ENCODE measurements at regions not wholly inside any gene's neighbourhood (a gene's known extent, or its start where the extent isn't known, plus 50 kb on each side); places are given as distances from the start of the nearest gene placed in this dataset.

- H3K4me3 ChIP-seq (ENCODE audit: low read length): no peak overlapping the region
- H3K4me2 ChIP-seq (ENCODE audit: low read length): no peak overlapping the region
- DNase-seq: no peak
- H3K79me2 ChIP-seq (ENCODE audit: control insufficient read depth, insufficient read depth, low read length): no peaks in the 10 kb centered on the region
- H4K8ac ChIP-seq (ENCODE audit: low read depth, low read length): no peak overlapping the region
- no peaks in the 10 kb centered on the region for H3K4me1 ChIP-seq (ENCODE audit: control insufficient read depth, low read depth, low read length)
- H2BK15ac ChIP-seq (replicated peaks; ENCODE audit: low read depth): no peak overlapping the region
- whole genome bisulfite sequencing (ENCODE audit: extremely low coverage, insufficient coverage, low lambda C conversion rate): no CpG with 5 or more reads among the region's 4 CpGs
- H3K79me1 ChIP-seq (ENCODE audit: low read length): no peaks in the 10 kb centered on the region
- H3K9ac ChIP-seq (ENCODE audit: low read length): no peak overlapping the region
- no peak overlapping the region for H3K56ac ChIP-seq (ENCODE audit: low read length)
- H3K18ac ChIP-seq (ENCODE audit: low read length): no peak overlapping the region
- no peak overlapping the region for H2BK120ac ChIP-seq (ENCODE audit: low read depth, low read length)
- H3K23ac ChIP-seq (ENCODE audit: low read length): no peak overlapping the region
- no peak overlapping the region for H3K27ac ChIP-seq (ENCODE audit: low read depth, low read length)
- H3K4ac ChIP-seq (ENCODE audit: low read depth, low read length): no peak overlapping the region
- no peaks in the 10 kb centered on the region for H3K36me3 ChIP-seq (ENCODE audit: control insufficient read depth, insufficient read depth, low read length)
- no peak overlapping the region for H4K5ac ChIP-seq (ENCODE audit: low read length)
- H3K27me3 ChIP-seq (ENCODE audit: insufficient read depth, low read length, poor library complexity): no peaks in the 10 kb centered on the region
- H2BK5ac ChIP-seq (ENCODE audit: low read length): no peak overlapping the region
- H2AK5ac ChIP-seq (ENCODE audit: low read length): no peak overlapping the region
Measured at GRCh38 chrX:7385131-7385530, 237.2 kb upstream of the PUDP start.

- Histone ChIP-seq H3K23ac (ENCODE audit: low read length) (no peak overlapping the region), H3K36me3 (ENCODE audit: control insufficient read depth, insufficient read depth, low read length) (no peaks in the 10 kb centered on the region), H3K4me1 (ENCODE audit: control insufficient read depth, low read depth, low read length) (no peaks in the 10 kb centered on the region), H4K8ac (ENCODE audit: low read depth, low read length) (no peak overlapping the region), H2BK120ac (ENCODE audit: low read depth, low read length) (no peak overlapping the region), H3K18ac (ENCODE audit: low read length) (no peak overlapping the region), H3K4me2 (ENCODE audit: low read length) (no peak overlapping the region), H3K9ac (ENCODE audit: low read length) (no peak overlapping the region), H3K27ac (ENCODE audit: low read depth, low read length) (no peak overlapping the region), H2AK5ac (ENCODE audit: low read length) (no peak overlapping the region), H4K5ac (ENCODE audit: low read length) (no peak overlapping the region), H2BK5ac (ENCODE audit: low read length) (no peak overlapping the region), H3K79me2 (ENCODE audit: control insufficient read depth, insufficient read depth, low read length) (no peaks in the 10 kb centered on the region), H2BK15ac (replicated peaks; ENCODE audit: low read depth) (no peak overlapping the region), H3K4ac (ENCODE audit: low read depth, low read length) (no peak overlapping the region), H3K27me3 (ENCODE audit: insufficient read depth, low read length, poor library complexity) (no peaks in the 10 kb centered on the region), H3K56ac (ENCODE audit: low read length) (no peak overlapping the region), H3K4me3 (ENCODE audit: low read length) (no peak overlapping the region), H3K79me1 (ENCODE audit: low read length) (no peaks in the 10 kb centered on the region)
- no CpG with 5 or more reads among the region's 3 CpGs for whole genome bisulfite sequencing (ENCODE audit: extremely low coverage, insufficient coverage, low lambda C conversion rate)
- peak; percentile 23 for DNase-seq
Measured at GRCh38 chrX:7378406-7378805, 230.5 kb upstream of the PUDP start.

- no peak overlapping the region for H2BK5ac ChIP-seq (ENCODE audit: low read length)
- H3K79me1 ChIP-seq (ENCODE audit: low read length): no peaks in the 10 kb centered on the region
- no peaks in the 10 kb centered on the region for H3K27me3 ChIP-seq (ENCODE audit: insufficient read depth, low read length, poor library complexity)
- H3K23ac ChIP-seq (ENCODE audit: low read length): no peak overlapping the region
- H4K8ac ChIP-seq (ENCODE audit: low read depth, low read length): no peak overlapping the region
- no peaks in the 10 kb centered on the region for H3K4me1 ChIP-seq (ENCODE audit: control insufficient read depth, low read depth, low read length)
- no peak overlapping the region for H2BK15ac ChIP-seq (replicated peaks; ENCODE audit: low read depth)
- no peak overlapping the region for H2AK5ac ChIP-seq (ENCODE audit: low read length)
- no peak overlapping the region for H3K4me2 ChIP-seq (ENCODE audit: low read length)
- WGBS (ENCODE audit: extremely low coverage, insufficient coverage, low lambda C conversion rate): no CpG with 5 or more reads among the region's 7 CpGs
- no peak overlapping the region for H3K4me3 ChIP-seq (ENCODE audit: low read length)
- H3K79me2 ChIP-seq (ENCODE audit: control insufficient read depth, insufficient read depth, low read length): no peaks in the 10 kb centered on the region
- no peak overlapping the region for H3K9ac ChIP-seq (ENCODE audit: low read length)
- H3K18ac ChIP-seq (ENCODE audit: low read length): no peak overlapping the region
- no peak overlapping the region for H2BK120ac ChIP-seq (ENCODE audit: low read depth, low read length)
- no peaks in the 10 kb centered on the region for H3K36me3 ChIP-seq (ENCODE audit: control insufficient read depth, insufficient read depth, low read length)
- no peak overlapping the region for H3K27ac ChIP-seq (ENCODE audit: low read depth, low read length)
- no peak for DNase-seq
- no peak overlapping the region for H4K5ac ChIP-seq (ENCODE audit: low read length)
- no peak overlapping the region for H3K4ac ChIP-seq (ENCODE audit: low read depth, low read length)
- H3K56ac ChIP-seq (ENCODE audit: low read length): no peak overlapping the region
Measured at GRCh38 chrX:7372825-7373525, 225.0 kb upstream of the PUDP start.

DNA sequence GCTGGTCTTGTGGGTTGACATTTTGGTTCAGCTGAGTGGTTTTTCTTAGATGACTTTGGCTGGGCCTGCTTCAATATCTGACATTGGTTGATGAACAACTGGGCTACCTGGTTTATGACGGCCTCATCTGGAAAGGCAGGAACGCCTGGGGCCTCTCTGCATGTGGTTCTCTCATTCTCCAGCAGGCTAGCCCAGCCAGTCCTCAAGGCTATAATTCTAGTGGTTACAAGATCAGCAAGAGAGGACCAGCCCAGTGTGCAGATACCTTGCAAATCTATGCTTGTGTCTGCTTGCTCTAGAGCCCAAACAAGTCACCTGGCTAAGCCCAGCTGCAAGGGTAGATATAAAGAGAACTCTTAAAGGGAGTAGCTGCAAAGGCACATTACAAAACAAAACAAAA is 214.2 kb upstream of the PUDP start:
- no peak overlapping the region for H3K27ac ChIP-seq (ENCODE audit: low read depth, low read length)
- no peak overlapping the region for H2BK120ac ChIP-seq (ENCODE audit: low read depth, low read length)
- DNase-seq: no peak
- no peak overlapping the region for H3K9ac ChIP-seq (ENCODE audit: low read length)
- no peak overlapping the region for H3K4me3 ChIP-seq (ENCODE audit: low read length)
- H3K4ac ChIP-seq (ENCODE audit: low read depth, low read length): no peak overlapping the region
- H3K79me1 ChIP-seq (ENCODE audit: low read length): no peaks in the 10 kb centered on the region
- no peak overlapping the region for H4K8ac ChIP-seq (ENCODE audit: low read depth, low read length)
- no peak overlapping the region for H3K18ac ChIP-seq (ENCODE audit: low read length)
- H4K5ac ChIP-seq (ENCODE audit: low read length): no peak overlapping the region
- H2BK5ac ChIP-seq (ENCODE audit: low read length): no peak overlapping the region
- H3K4me1 ChIP-seq (ENCODE audit: control insufficient read depth, low read depth, low read length): no peaks in the 10 kb centered on the region
- H3K23ac ChIP-seq (ENCODE audit: low read length): no peak overlapping the region
- no peak overlapping the region for H3K4me2 ChIP-seq (ENCODE audit: low read length)
- H2AK5ac ChIP-seq (ENCODE audit: low read length): no peak overlapping the region
- H2BK15ac ChIP-seq (replicated peaks; ENCODE audit: low read depth): no peak overlapping the region
- no peaks in the 10 kb centered on the region for H3K79me2 ChIP-seq (ENCODE audit: control insufficient read depth, insufficient read depth, low read length)
- no peak overlapping the region for H3K56ac ChIP-seq (ENCODE audit: low read length)
- no peaks in the 10 kb centered on the region for H3K36me3 ChIP-seq (ENCODE audit: control insufficient read depth, insufficient read depth, low read length)
- no peaks in the 10 kb centered on the region for H3K27me3 ChIP-seq (ENCODE audit: insufficient read depth, low read length, poor library complexity)
- no CpG with 5 or more reads among the region's 2 CpGs for WGBS (ENCODE audit: extremely low coverage, insufficient coverage, low lambda C conversion rate)

DNA sequence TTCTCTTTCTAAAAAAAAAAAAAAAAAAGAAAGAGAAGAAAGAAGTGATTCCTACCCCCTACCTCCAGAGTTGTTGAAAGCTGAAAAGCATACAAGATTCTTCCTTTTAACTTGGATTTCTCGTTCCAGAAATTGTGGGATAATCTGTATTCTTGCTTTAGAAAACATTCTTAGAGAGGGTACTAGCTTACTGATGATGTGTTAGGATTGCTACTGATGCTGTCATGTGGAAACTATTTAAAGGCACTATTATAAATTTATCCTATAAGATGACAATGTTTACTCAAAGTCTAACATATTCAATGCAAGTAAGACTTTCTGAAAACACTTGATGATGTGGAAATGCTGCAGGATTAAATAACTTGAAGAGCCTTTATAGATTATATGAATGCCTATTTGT is 204.0 kb upstream of the PUDP start:
- Histone ChIP-seq H3K4me1 (ENCODE audit: control insufficient read depth, low read depth, low read length) (no peaks in the 10 kb centered on the region), H3K18ac (ENCODE audit: low read length) (no peak overlapping the region), H2AK5ac (ENCODE audit: low read length) (no peak overlapping the region), H4K8ac (ENCODE audit: low read depth, low read length) (no peak overlapping the region), H3K79me1 (ENCODE audit: low read length) (no peaks in the 10 kb centered on the region), H3K4me3 (ENCODE audit: low read length) (no peak overlapping the region), H2BK120ac (ENCODE audit: low read depth, low read length) (no peak overlapping the region), H3K9ac (ENCODE audit: low read length) (no peak overlapping the region), H3K27me3 (ENCODE audit: insufficient read depth, low read length, poor library complexity) (no peaks in the 10 kb centered on the region), H4K5ac (ENCODE audit: low read length) (no peak overlapping the region), H3K4me2 (ENCODE audit: low read length) (no peak overlapping the region), H2BK15ac (replicated peaks; ENCODE audit: low read depth) (no peak overlapping the region), H3K23ac (ENCODE audit: low read length) (no peak overlapping the region), H2BK5ac (ENCODE audit: low read length) (no peak overlapping the region), H3K36me3 (ENCODE audit: control insufficient read depth, insufficient read depth, low read length) (no peaks in the 10 kb centered on the region), H3K79me2 (ENCODE audit: control insufficient read depth, insufficient read depth, low read length) (no peaks in the 10 kb centered on the region), H3K4ac (ENCODE audit: low read depth, low read length) (no peak overlapping the region), H3K27ac (ENCODE audit: low read depth, low read length) (no peak overlapping the region), H3K56ac (ENCODE audit: low read length) (no peak overlapping the region)
- WGBS (ENCODE audit: extremely low coverage, insufficient coverage, low lambda C conversion rate): no CpG with 5 or more reads among the region's 1 CpG
- no peak for DNase-seq

DNA sequence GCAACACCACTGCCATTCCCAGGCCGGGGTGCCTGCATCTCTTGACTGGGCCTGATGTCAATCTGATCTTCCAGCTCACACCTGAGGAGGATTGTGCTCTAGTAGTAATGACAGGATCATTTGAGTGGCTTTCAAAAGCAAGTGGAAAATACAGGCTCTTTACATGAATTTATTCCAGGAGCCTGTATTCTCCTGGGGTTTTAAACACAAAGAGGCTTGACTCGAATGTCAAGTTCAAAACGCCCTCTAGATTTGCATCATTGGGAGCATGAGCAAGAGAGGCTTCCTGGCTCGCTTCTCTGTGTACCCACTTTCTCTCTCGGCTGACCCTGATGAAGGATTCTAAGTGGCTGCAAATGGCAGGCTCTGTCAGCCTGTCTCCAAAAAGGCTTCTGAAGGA is 199.5 kb upstream of the PUDP start:
- Histone ChIP-seq H3K4me2 (ENCODE audit: low read length) (no peak overlapping the region), H2AK5ac (ENCODE audit: low read length) (no peak overlapping the region), H3K18ac (ENCODE audit: low read length) (no peak overlapping the region), H4K5ac (ENCODE audit: low read length) (no peak overlapping the region), H3K36me3 (ENCODE audit: control insufficient read depth, insufficient read depth, low read length) (no peaks in the 10 kb centered on the region), H3K4me3 (ENCODE audit: low read length) (no peak overlapping the region), H4K8ac (ENCODE audit: low read depth, low read length) (no peak overlapping the region), H3K79me1 (ENCODE audit: low read length) (no peaks in the 10 kb centered on the region), H3K27ac (ENCODE audit: low read depth, low read length) (no peak overlapping the region), H2BK15ac (replicated peaks; ENCODE audit: low read depth) (no peak overlapping the region), H2BK5ac (ENCODE audit: low read length) (no peak overlapping the region), H3K23ac (ENCODE audit: low read length) (no peak overlapping the region), H3K27me3 (ENCODE audit: insufficient read depth, low read length, poor library complexity) (no peaks in the 10 kb centered on the region), H2BK120ac (ENCODE audit: low read depth, low read length) (no peak overlapping the region), H3K56ac (ENCODE audit: low read length) (no peak overlapping the region), H3K4me1 (ENCODE audit: control insufficient read depth, low read depth, low read length) (no peaks in the 10 kb centered on the region), H3K9ac (ENCODE audit: low read length) (no peak overlapping the region), H3K4ac (ENCODE audit: low read depth, low read length) (no peak overlapping the region), H3K79me2 (ENCODE audit: control insufficient read depth, insufficient read depth, low read length) (no peaks in the 10 kb centered on the region)
- DNase-seq: no peak
- WGBS (ENCODE audit: extremely low coverage, insufficient coverage, low lambda C conversion rate): no CpG with 5 or more reads among the region's 5 CpGs

All from mesendoderm (in vitro differentiated cells).